HEK293 (cell line): ENCODE measurements at regions not wholly inside any gene's neighbourhood (a gene's known extent, or its start where the extent isn't known, plus 50 kb on each side); places are given as distances from the start of the nearest gene placed in this dataset.
"Not testable (repeated sequence)": the region's sequence is repeated elsewhere in the genome, so short reads cannot be mapped to it uniquely, and the experiment has no call there.

ENCODE experiments used
- KLF16 ChIP-seq: fragments of 450-650 bp; formaldehyde crosslinking; IDR thresholded peaks from 2 replicates; pipeline ENCODE4 v1.5.1; 2017; ENCODE audit warnings: missing biosample characterization, missing genetic modification characterization
- ZNF133 ChIP-seq: fragments of 450-650 bp; formaldehyde crosslinking; IDR thresholded peaks from 2 replicates; pipeline ENCODE4 v1.5.1; 2016; ENCODE audit warnings: missing biosample characterization, missing genetic modification characterization
- ZNF138 ChIP-seq: fragments of 450-650 bp; formaldehyde crosslinking; IDR thresholded peaks from 2 replicates; pipeline ENCODE4 v1.5.1; 2016; ENCODE audit warnings: missing biosample characterization, missing genetic modification characterization, borderline replicate concordance
- ZNF48 ChIP-seq: fragments of 450-650 bp; formaldehyde crosslinking; IDR thresholded peaks from 2 replicates; pipeline ENCODE4 v1.5.1; 2016; ENCODE audit warnings: missing biosample characterization, missing genetic modification characterization
- ZNF670 ChIP-seq: fragments of 450-650 bp; formaldehyde crosslinking; IDR thresholded peaks from 2 replicates; pipeline ENCODE4 v1.5.1; 2016; ENCODE audit warnings: missing biosample characterization, missing genetic modification characterization, low read depth
- ZNF76 ChIP-seq: fragments of 450-650 bp; formaldehyde crosslinking; IDR thresholded peaks from 2 replicates; pipeline ENCODE4; 2016; ENCODE audit warnings: low read depth, missing biosample characterization, missing genetic modification characterization, borderline replicate concordance
- TF ChIP-seq, protein P1 (sequence below): fragments of 450-650 bp; formaldehyde crosslinking; IDR thresholded peaks from 2 replicates; pipeline ENCODE4 v1.5.1; 2016; ENCODE audit warnings: missing biosample characterization, missing genetic modification characterization
- TF ChIP-seq, protein P2 (sequence below): fragments of 450-650 bp; formaldehyde crosslinking; IDR thresholded peaks from 2 replicates; pipeline ENCODE4 v1.5.1; 2016; ENCODE audit warnings: missing biosample characterization, missing genetic modification characterization
- TF ChIP-seq, protein P3 (sequence below): fragments of 450-650 bp; IDR thresholded peaks from 2 replicates; pipeline ENCODE4 v1.5.1; 2018; ENCODE audit warnings: missing biosample characterization, mild to moderate bottlenecking, missing genetic modification characterization

DNA sequence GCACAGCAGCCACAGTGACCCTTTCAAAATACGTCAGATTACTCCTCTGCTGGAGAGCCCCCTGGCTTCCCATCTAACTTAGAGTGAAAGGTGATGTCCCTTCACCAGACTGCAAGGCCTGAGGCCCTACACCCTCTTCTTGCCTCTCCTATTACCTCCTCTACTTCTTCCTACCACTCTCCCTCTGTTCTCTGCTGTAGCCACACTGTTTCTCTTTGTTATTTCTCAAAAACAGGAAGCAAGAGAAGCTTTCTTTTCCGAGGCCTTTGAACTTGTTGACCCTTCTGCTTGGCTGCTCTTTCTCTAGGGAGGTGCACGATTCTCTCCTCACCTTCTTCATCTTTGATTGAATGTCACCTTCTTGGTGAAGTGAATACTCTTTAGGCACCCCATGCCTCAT lies 141.3 kb upstream of the NBPF9 start:
- not testable (repeated sequence) for TF ChIP-seq ZNF138 (tag by site-specific recombination); ZNF133; ZNF670 (tag by site-specific recombination); KLF16; ZNF76; ZNF48 (tag by site-specific recombination)
- TF ChIP-seq, protein P1, sequence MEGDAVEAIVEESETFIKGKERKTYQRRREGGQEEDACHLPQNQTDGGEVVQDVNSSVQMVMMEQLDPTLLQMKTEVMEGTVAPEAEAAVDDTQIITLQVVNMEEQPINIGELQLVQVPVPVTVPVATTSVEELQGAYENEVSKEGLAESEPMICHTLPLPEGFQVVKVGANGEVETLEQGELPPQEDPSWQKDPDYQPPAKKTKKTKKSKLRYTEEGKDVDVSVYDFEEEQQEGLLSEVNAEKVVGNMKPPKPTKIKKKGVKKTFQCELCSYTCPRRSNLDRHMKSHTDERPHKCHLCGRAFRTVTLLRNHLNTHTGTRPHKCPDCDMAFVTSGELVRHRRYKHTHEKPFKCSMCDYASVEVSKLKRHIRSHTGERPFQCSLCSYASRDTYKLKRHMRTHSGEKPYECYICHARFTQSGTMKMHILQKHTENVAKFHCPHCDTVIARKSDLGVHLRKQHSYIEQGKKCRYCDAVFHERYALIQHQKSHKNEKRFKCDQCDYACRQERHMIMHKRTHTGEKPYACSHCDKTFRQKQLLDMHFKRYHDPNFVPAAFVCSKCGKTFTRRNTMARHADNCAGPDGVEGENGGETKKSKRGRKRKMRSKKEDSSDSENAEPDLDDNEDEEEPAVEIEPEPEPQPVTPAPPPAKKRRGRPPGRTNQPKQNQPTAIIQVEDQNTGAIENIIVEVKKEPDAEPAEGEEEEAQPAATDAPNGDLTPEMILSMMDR: not testable (repeated sequence)
- TF ChIP-seq, protein P2, sequence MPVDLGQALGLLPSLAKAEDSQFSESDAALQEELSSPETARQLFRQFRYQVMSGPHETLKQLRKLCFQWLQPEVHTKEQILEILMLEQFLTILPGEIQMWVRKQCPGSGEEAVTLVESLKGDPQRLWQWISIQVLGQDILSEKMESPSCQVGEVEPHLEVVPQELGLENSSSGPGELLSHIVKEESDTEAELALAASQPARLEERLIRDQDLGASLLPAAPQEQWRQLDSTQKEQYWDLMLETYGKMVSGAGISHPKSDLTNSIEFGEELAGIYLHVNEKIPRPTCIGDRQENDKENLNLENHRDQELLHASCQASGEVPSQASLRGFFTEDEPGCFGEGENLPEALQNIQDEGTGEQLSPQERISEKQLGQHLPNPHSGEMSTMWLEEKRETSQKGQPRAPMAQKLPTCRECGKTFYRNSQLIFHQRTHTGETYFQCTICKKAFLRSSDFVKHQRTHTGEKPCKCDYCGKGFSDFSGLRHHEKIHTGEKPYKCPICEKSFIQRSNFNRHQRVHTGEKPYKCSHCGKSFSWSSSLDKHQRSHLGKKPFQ (tag by site-specific recombination): not testable (repeated sequence)
- TF ChIP-seq, protein P3, sequence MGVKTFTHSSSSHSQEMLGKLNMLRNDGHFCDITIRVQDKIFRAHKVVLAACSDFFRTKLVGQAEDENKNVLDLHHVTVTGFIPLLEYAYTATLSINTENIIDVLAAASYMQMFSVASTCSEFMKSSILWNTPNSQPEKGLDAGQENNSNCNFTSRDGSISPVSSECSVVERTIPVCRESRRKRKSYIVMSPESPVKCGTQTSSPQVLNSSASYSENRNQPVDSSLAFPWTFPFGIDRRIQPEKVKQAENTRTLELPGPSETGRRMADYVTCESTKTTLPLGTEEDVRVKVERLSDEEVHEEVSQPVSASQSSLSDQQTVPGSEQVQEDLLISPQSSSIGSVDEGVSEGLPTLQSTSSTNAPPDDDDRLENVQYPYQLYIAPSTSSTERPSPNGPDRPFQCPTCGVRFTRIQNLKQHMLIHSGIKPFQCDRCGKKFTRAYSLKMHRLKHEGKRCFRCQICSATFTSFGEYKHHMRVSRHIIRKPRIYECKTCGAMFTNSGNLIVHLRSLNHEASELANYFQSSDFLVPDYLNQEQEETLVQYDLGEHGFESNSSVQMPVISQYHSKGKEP: not testable (repeated sequence)
